ENCODE measurements at regions not wholly inside any gene's neighbourhood (a gene's known extent, or its start where the extent isn't known, plus 50 kb on each side); places are given as distances from the start of the nearest gene placed in this dataset.
"Not testable (repeated sequence)": the region's sequence is repeated elsewhere in the genome, so short reads cannot be mapped to it uniquely, and the experiment has no call there.

DNA sequence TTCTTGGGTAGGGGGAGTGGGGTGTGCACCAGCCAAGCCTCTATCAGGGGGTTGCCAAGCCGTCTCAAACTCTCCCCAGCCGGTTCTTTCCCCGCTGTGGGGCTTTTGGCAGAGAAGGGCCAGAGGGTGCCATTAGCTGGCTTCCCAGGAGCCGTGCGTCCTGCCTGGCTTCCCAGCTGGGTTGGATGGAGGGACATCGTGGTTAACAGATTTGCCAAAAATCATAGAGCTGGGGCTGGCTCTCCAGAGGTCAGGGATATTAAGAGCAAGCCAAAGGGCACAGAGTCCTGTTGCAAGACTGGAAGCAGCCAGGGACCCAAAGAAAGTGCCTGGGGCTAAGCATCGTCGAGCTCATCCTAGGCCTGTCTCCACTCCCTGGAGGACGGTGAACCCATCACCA is 104.6 kb upstream of the HES1 start:
- Histone ChIP-seq H3K4me3 (ENCODE audit: low read length) (no peak overlapping the region), H3K36me3 (ENCODE audit: insufficient read depth, low read length) (no peaks in the 10 kb centered on the region), H3K9me3 (ENCODE audit: low read length) (peaks cover 2% of the 10 kb centered on the region), H3K27me3 (ENCODE audit: insufficient read depth, low read length) (peaks cover 9% of the 10 kb centered on the region), H3K4me1 (ENCODE audit: insufficient read depth, low read length) (no peaks in the 10 kb centered on the region), H2AFZ (ENCODE audit: low read depth, low read length) (no peak overlapping the region)

DNA sequence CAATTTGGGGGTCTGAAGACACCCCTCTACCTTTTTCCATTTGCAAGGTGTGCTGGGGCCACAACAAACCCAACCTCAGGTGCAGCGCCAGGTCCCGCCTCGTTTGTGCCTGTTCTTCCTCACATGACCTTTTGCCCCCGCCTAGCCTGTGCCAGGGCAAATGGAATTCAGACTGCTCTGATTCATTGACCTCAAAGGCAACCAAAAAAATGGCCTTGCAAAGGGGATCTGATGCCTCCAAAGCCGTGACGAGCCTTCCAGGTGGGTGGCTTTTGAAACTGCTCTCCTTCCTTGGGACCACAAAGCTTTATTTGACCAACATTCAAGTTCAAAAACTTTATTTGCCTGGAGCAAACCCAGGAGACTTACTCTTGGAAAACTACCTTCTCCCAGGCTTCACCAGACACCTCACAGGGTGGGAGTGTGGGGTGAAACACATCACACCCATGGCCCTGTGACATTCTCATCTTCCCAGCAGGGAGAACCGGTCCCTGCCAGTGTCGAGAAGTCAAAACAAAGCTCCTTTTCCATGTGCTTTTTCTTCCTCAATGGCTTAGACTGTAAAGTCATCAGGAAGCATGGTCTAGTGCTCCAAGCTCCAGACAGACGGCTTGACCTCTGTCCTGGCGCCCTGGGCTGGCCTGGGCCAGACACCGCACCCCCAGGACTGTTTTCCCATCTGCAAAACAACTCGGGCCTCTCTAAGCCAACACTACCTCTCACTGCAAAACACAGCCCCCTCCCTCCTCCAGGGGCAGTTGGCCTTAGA is 103.9 kb upstream of the HES1 start:
- H3K4me3 ChIP-seq (ENCODE audit: low read length) = no peak overlapping the region
- H3K27me3 ChIP-seq (ENCODE audit: insufficient read depth, low read length) = peaks cover 9% of the 10 kb centered on the region
- H2AFZ ChIP-seq (ENCODE audit: low read depth, low read length) = no peak overlapping the region
- H3K4me1 ChIP-seq (ENCODE audit: insufficient read depth, low read length) = no peaks in the 10 kb centered on the region
- peaks cover 2% of the 10 kb centered on the region for H3K9me3 ChIP-seq (ENCODE audit: low read length)
- no peaks in the 10 kb centered on the region for H3K36me3 ChIP-seq (ENCODE audit: insufficient read depth, low read length)

DNA sequence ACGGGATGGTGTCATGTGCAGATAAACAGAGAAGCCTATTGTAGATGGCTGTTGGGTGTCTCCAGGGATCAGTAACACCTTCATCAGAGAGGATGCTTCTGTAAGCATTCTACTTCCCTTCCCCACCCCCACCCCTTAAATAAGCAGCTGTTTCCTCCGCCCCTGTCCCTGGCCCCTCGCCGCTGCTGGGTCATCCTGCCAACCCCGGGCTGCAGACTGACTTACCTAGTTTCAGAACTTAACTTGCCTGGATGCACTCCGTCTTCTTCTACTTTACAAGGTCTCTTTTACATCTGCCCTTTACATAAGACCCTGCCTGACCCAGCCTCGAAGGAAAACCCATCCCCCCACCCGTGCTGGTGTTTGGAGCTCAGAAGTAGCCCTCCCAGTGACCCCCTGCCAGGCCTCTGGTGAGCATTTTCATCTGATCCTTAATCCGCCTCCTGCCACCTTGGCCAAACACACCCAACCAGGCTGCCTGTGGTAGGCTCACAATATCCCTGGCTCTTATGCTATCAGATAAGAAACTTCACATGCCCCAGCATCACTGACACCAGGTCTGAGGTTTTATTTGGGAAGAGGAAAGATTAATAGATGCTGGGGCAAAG is 103.0 kb upstream of the HES1 start:
- H2AFZ ChIP-seq (ENCODE audit: low read depth, low read length) = no peak overlapping the region
- H3K36me3 ChIP-seq (ENCODE audit: insufficient read depth, low read length) = no peaks in the 10 kb centered on the region
- no peak overlapping the region for H3K4me3 ChIP-seq (ENCODE audit: low read length)
- peaks cover 9% of the 10 kb centered on the region for H3K27me3 ChIP-seq (ENCODE audit: insufficient read depth, low read length)
- no peaks in the 10 kb centered on the region for H3K4me1 ChIP-seq (ENCODE audit: insufficient read depth, low read length)
- H3K9me3 ChIP-seq (ENCODE audit: low read length) = peaks cover 2% of the 10 kb centered on the region

DNA sequence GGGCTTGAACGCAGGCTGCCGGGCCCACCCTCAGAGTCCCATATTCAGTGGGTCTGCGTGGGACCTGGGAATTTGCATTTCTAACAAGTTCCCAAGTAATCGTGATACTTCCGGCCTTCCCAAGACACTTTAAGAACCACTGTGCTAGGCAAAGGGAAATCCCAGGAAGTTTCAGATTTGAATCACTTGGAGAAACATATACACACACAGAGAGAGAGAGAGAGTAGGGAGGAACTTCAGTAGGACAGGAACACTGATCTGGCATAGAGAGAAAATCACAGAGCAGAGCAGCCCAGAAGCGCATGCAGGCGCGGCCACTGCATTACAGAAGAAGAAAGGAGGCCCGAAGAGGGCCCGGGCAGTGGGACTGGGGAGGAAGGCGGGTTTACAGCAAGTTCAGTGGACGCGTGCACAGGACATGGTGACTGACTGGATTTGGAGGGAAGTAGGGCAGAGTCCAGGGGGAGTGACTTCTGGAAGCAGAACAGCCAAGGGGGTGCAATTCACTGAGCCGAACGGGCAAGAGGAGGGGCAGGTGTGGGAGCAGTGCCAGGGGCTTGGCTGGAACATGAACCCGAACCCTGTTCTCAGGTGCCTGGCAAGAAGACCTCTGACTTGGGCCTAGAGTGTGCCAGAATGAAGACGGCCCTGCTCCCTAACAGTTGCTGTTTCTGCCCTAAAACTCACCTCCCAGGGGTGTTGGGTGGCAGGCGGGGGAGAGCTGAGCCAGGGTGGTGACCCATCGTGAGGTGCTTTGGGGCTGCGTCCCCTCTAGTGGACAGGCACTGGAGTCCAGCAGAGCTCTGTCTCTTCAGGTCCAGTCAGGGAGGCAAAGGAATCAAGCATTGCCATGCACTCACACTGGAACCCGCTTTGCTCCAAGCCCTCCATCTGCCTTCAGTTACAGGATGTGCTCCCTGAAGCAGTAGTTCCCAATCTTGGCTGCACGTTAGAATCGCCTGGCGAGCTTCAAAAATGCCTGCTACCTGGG is 101.3 kb upstream of the HES1 start:
- no peaks in the 10 kb centered on the region for H3K9me3 ChIP-seq (ENCODE audit: low read length)
- no peak overlapping the region for H3K4me3 ChIP-seq (ENCODE audit: low read length)
- no peak overlapping the region for H2AFZ ChIP-seq (ENCODE audit: low read depth, low read length)
- H3K36me3 ChIP-seq (ENCODE audit: insufficient read depth, low read length) = no peaks in the 10 kb centered on the region
- peaks cover 9% of the 10 kb centered on the region for H3K27me3 ChIP-seq (ENCODE audit: insufficient read depth, low read length)
- H3K4me1 ChIP-seq (ENCODE audit: insufficient read depth, low read length) = no peaks in the 10 kb centered on the region

DNA sequence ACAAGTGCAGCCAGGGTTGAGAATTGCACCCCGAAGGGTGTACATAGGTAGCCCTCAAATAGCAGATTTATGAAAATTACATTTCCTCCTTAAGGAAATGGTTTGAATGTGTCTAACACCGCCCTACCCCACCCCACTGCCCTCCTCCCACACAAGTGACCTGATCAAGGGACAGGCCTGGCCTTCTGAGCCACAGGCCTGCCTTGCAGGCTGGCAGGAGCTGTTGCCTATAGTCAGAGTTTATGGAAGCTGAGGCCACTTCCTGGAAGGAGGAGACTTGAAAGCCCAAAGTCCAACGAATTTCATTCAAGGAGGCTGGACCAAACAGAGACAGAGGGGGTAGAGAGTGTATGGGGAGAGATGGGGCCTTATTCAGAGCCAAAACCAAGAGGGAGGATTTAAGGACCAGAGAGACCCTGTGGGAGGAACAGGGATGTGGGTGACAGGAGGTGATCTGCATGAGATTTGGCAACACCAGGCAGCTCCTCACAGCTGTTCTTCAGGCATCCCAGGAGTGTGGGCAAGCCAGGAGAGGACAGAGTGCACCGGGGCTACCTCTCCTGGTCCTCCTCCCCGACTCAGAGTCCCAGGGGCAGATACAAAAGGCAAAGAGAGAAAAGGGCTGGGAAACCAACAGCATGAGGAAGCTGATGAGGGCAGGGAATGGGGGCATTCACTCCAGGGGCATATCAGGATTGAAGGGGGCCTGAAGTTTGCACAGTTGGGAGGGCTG is 100.4 kb upstream of the HES1 start:
- Histone ChIP-seq H3K4me1 (ENCODE audit: insufficient read depth, low read length) (no peaks in the 10 kb centered on the region), H3K4me3 (ENCODE audit: low read length) (no peak overlapping the region), H3K36me3 (ENCODE audit: insufficient read depth, low read length) (no peaks in the 10 kb centered on the region), H2AFZ (ENCODE audit: low read depth, low read length) (no peak overlapping the region), H3K9me3 (ENCODE audit: low read length) (no peaks in the 10 kb centered on the region), H3K27me3 (ENCODE audit: insufficient read depth, low read length) (peaks cover 9% of the 10 kb centered on the region)

DNA sequence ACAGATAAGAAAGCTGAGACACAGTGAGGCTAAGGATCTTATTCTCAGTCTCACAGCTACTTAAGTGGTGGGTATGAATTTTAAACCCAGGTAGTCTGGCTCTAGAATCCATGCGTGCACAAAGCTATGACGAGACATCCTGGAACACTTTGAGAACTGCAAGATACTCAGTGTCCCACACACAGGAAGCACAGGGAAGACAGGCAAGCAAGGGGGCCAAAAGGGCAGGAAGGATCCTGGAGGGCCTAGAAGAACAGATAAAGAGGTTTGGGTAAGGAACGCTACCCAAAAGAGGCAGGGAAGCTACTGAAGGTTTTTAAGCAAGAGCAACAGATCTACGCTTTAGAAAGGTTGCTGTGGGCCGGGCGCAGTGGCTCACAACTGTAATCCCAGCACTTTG is 99.1 kb upstream of the HES1 start:
- no peaks in the 10 kb centered on the region for H3K4me1 ChIP-seq (ENCODE audit: insufficient read depth, low read length)
- no peak overlapping the region for H3K4me3 ChIP-seq (ENCODE audit: low read length)
- H3K27me3 ChIP-seq (ENCODE audit: insufficient read depth, low read length) = peaks cover 9% of the 10 kb centered on the region
- H2AFZ ChIP-seq (ENCODE audit: low read depth, low read length) = no peak overlapping the region
- no peaks in the 10 kb centered on the region for H3K9me3 ChIP-seq (ENCODE audit: low read length)
- H3K36me3 ChIP-seq (ENCODE audit: insufficient read depth, low read length) = no peaks in the 10 kb centered on the region

DNA sequence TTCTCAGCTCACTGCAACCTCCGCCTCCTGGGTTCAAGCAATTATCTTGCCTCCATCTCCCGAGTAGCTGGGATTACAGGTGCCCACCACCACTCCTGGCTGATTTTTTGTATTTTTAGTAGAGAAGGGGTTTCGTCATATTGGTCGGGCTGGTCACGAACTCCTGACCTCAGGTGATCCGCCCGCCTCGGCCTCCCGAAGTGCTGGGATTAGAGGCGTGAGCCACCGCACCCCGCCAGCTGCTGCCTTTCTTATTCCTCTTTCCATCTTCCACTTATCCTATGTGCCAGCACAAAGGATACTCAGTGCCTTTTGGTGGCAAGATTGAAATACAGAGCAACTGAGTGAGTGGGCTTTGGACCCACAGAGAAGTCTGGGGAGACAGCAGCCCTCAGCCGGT is 97.6 kb upstream of the HES1 start:
- not testable (repeated sequence) for H3K4me1 ChIP-seq (ENCODE audit: insufficient read depth, low read length); H3K9me3 ChIP-seq (ENCODE audit: low read length); H3K36me3 ChIP-seq (ENCODE audit: insufficient read depth, low read length); H2AFZ ChIP-seq (ENCODE audit: low read depth, low read length); H3K4me3 ChIP-seq (ENCODE audit: low read length)
- H3K27me3 ChIP-seq (ENCODE audit: insufficient read depth, low read length) = peaks cover 12% of the 10 kb centered on the region

DNA sequence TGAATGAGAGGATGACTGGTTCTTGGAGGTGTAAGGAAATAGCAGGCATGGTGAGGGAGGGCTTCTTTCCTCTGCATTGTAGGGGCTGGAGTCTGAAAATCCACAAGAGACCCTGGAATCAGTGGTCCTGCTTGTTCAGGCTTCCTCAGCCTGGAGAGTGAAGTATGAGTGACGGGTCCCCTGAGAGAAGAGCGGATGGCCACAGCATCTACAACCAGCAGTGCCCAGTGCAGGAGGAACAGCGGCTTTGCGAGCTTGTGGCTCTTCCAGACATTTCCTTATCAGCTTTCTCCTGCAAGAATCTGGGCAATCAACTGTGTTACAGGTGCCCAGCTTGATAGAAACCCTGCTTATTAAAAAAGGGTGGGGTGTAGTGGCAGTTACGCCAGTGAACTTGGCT is 97.0 kb upstream of the HES1 start:
- H3K4me3 ChIP-seq (ENCODE audit: low read length) = no peak overlapping the region
- H3K4me1 ChIP-seq (ENCODE audit: insufficient read depth, low read length) = no peaks in the 10 kb centered on the region
- H3K36me3 ChIP-seq (ENCODE audit: insufficient read depth, low read length) = no peaks in the 10 kb centered on the region
- H3K27me3 ChIP-seq (ENCODE audit: insufficient read depth, low read length) = peaks cover 11% of the 10 kb centered on the region
- no peak overlapping the region for H2AFZ ChIP-seq (ENCODE audit: low read depth, low read length)
- no peaks in the 10 kb centered on the region for H3K9me3 ChIP-seq (ENCODE audit: low read length)

DNA sequence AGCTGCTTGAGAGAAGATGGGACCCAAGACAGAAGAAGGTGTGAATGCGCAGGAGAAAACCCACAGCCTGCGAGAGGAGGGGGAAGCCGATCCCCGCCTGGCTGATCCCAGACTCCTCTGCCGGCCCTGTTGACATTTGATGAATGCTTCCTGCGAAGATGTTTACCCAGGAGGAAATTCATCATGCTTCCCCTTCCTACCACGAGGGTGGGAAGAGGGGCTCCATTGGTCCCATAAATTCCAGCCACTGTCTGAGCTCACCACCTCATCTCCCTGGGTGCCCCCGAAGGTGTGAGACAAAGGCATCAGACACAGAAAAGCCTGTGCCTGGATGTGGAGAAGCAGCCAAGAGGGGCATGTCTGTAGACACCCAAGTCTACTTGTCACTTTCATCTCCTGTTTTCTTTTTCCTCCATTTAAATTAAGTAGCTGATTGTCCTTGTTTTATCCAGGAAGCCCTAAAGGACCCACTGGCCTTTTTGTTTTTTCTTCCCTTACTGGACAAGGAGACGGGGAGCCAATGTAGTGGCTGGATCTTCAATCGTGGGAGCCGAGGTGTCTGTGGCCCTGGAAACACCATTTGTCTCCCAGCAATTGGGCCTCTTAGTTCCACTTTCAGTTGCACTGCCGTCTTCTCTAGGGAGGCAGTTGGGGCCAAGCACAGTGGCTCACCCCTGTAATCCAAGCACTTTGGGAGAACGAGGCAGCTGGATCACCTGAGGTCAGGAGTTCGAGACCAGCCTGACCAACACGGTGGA is 95.3 kb upstream of the HES1 start:
- H3K27me3 ChIP-seq (ENCODE audit: insufficient read depth, low read length) = peaks cover 3% of the 10 kb centered on the region
- no peaks in the 10 kb centered on the region for H3K4me1 ChIP-seq (ENCODE audit: insufficient read depth, low read length)
- H3K36me3 ChIP-seq (ENCODE audit: insufficient read depth, low read length) = no peaks in the 10 kb centered on the region
- H2AFZ ChIP-seq (ENCODE audit: low read depth, low read length) = no peak overlapping the region
- H3K9me3 ChIP-seq (ENCODE audit: low read length) = no peaks in the 10 kb centered on the region
- no peak overlapping the region for H3K4me3 ChIP-seq (ENCODE audit: low read length)

DNA sequence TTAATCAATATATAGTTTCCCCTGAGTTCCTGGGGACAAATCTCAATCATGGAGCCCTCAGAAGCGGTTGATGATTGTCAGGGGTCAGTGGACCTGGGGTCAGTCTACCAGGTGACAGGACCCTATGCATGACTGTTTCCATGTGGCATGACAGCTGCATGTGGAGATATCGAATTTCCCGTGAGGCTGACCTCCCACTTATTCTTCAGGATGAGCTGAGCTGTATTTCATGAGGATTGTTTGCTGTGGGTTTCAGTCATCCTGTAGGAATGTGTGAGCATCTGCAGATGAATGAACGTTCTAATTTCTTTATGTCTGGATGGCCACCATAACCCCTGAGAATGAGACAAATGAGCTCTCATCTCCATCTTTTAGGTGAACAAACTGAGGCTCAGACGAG is 93.0 kb upstream of the HES1 start:
- no peaks in the 10 kb centered on the region for H3K36me3 ChIP-seq (ENCODE audit: insufficient read depth, low read length)
- H2AFZ ChIP-seq (ENCODE audit: low read depth, low read length) = no peak overlapping the region
- H3K4me1 ChIP-seq (ENCODE audit: insufficient read depth, low read length) = no peaks in the 10 kb centered on the region
- no peaks in the 10 kb centered on the region for H3K9me3 ChIP-seq (ENCODE audit: low read length)
- H3K4me3 ChIP-seq (ENCODE audit: low read length) = no peak overlapping the region
- H3K27me3 ChIP-seq (ENCODE audit: insufficient read depth, low read length) = peaks cover 3% of the 10 kb centered on the region

DNA sequence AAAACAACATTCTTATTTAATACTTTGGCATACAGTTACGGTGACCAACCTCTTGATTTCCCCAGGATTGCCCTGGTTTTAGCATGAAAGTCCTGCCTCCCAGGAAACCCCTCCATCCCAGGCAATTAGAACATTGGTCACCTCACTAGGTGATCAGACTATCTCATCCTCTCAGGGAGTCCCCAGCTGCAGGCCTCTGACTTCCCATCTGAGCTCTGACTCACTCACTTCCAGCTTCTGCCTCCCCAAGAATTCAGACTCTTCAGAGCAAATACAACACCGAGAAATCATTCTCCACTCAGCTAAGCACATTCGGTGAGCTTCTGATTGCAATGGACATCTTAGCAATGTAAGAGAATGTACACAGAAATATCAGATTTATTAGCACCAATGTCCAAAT is 92.4 kb upstream of the HES1 start:
- H3K9me3 ChIP-seq (ENCODE audit: low read length) = no peaks in the 10 kb centered on the region
- H3K4me3 ChIP-seq (ENCODE audit: low read length) = no peak overlapping the region
- H3K36me3 ChIP-seq (ENCODE audit: insufficient read depth, low read length) = no peaks in the 10 kb centered on the region
- no peaks in the 10 kb centered on the region for H3K4me1 ChIP-seq (ENCODE audit: insufficient read depth, low read length)
- no peak overlapping the region for H2AFZ ChIP-seq (ENCODE audit: low read depth, low read length)
- peaks cover 3% of the 10 kb centered on the region for H3K27me3 ChIP-seq (ENCODE audit: insufficient read depth, low read length)

DNA sequence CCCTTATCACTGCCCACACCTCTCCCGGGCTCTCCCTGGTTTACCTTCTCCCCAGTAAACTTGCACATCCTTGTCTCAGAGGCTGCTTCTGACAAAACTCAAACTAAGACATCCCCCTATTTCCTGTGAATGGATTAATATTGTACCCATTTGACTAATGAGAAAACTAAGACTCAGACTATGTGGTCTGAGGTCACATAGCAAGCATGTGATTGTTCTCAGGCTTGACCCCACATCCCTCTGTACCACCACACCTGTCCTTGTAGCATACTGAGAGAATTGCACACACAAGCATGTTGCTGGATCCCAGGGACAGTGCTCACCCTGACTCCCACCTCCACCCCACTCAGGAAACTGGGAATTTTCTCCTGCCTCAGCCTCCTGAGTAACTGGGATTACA is 90.7 kb upstream of the HES1 start:
- no peaks in the 10 kb centered on the region for H3K36me3 ChIP-seq (ENCODE audit: insufficient read depth, low read length)
- peaks cover 3% of the 10 kb centered on the region for H3K27me3 ChIP-seq (ENCODE audit: insufficient read depth, low read length)
- no peak overlapping the region for H2AFZ ChIP-seq (ENCODE audit: low read depth, low read length)
- H3K4me1 ChIP-seq (ENCODE audit: insufficient read depth, low read length) = no peaks in the 10 kb centered on the region
- peaks cover 2% of the 10 kb centered on the region for H3K9me3 ChIP-seq (ENCODE audit: low read length)
- H3K4me3 ChIP-seq (ENCODE audit: low read length) = no peak overlapping the region
